ENCODE measurements at regions not wholly inside any gene's neighbourhood (a gene's known extent, or its start where the extent isn't known, plus 50 kb on each side); places are given as distances from the start of the nearest gene placed in this dataset.

- TF ChIP-seq RAD21 (IDR thresholded peaks at IDR 0.05 in 1 of 2, conservative IDR thresholded peaks at IDR 0.05 in 1 of 2; ENCODE audit: low read depth in 2 of 2, low read length in 2 of 2) (no peak), EGR1 (IDR thresholded peaks at IDR 0.05; ENCODE audit: borderline replicate concordance, low read depth, low read length) (no peak), SIX5 (IDR thresholded peaks at IDR 0.05; ENCODE audit: low read depth, low read length) (no peak), ZNF274 (IDR thresholded peaks at IDR 0.05; ENCODE audit: borderline replicate concordance, extremely low read depth, low read length) (no peak), CEBPB (IDR thresholded peaks at IDR 0.05; ENCODE audit: low read depth, low read length) (no peak)
- DNase-seq (ENCODE audit: low read depth in 1 of 2, low spot score in 2 of 2) = no peak
- Histone ChIP-seq H2BK5ac (ENCODE audit: low read depth, low read length) (no peak overlapping the region), H2AK5ac (ENCODE audit: low read depth, low read length) (no peak overlapping the region), H3K79me2 (ENCODE audit: control insufficient read depth in 1 of 2, insufficient read depth in 2 of 2, low read length in 2 of 2) (no peaks in the 10 kb centered on the region), H3K36me3 (ENCODE audit: control insufficient read depth in 2 of 4, insufficient read depth in 4 of 4, low read length in 3 of 4) (no peaks in the 10 kb centered on the region), H2AFZ (ENCODE audit: low read length) (no peak overlapping the region), H3K4me1 (replicated peaks in 1 of 4; ENCODE audit: control insufficient read depth in 3 of 4, insufficient read depth in 4 of 4, low read length in 3 of 4) (peaks cover 0 to 9% (median 3%) of the 10 kb centered on the region in 4 experiments; a peak in 2 of 7 replicates), H2BK20ac (ENCODE audit: low read length) (no peak overlapping the region), H2BK120ac (replicated peaks; ENCODE audit: low read depth, low read length) (no peak overlapping the region), H2BK12ac (ENCODE audit: low read depth, low read length) (no peak overlapping the region), H3K4ac (replicated peaks; ENCODE audit: insufficient read length, low read depth, low read length) (no peak overlapping the region), H4K8ac (ENCODE audit: extremely low read depth, insufficient read depth, low read length) (no peak overlapping the region), H3K14ac (ENCODE audit: insufficient read length) (no peak overlapping the region), H3K4me3 (ENCODE audit: extremely low read depth in 1 of 4, insufficient read depth in 2 of 4, low read depth in 3 of 4, low read length in 4 of 4) (no peak overlapping the region), H4K20me1 (replicated peaks in 1 of 2; ENCODE audit: control insufficient read depth in 1 of 2, insufficient read depth in 2 of 2, low read length in 2 of 2) (no peaks in the 10 kb centered on the region), H4K5ac (ENCODE audit: insufficient read length, low read depth, low read length) (no peak overlapping the region), H3K9ac (replicated peaks in 1 of 4; ENCODE audit: extremely low read depth in 1 of 4, low read depth in 3 of 4, low read length in 3 of 4) (no peak overlapping the region), H4K91ac (replicated peaks; ENCODE audit: insufficient read length, low read length) (no peak overlapping the region), H3K27me3 (replicated peaks in 1 of 4; ENCODE audit: control insufficient read depth in 3 of 4, extremely low read depth in 1 of 4, insufficient read depth in 3 of 4, low read length in 3 of 4) (no peaks in the 10 kb centered on the region), H2BK15ac (ENCODE audit: low read length) (no peak overlapping the region), H3K23me2 (ENCODE audit: low read depth, low read length) (no peaks in the 10 kb centered on the region), H3K9me3 (ENCODE audit: insufficient read depth in 2 of 2, low read depth in 1 of 2, low read length in 1 of 2) (no peaks in the 10 kb centered on the region), H3K4me2 (ENCODE audit: insufficient read depth in 1 of 2, low read depth in 2 of 2, low read length in 2 of 2) (no peak overlapping the region), H3K23ac (ENCODE audit: insufficient read length) (no peak overlapping the region), H3K79me1 (ENCODE audit: low read depth, low read length) (no peaks in the 10 kb centered on the region), H3K18ac (ENCODE audit: extremely low read depth, low read length) (no peak overlapping the region), H3K56ac (replicated peaks; ENCODE audit: insufficient read length, low read depth, low read length) (no peak overlapping the region), H3K27ac (ENCODE audit: low read depth, low read length) (no peak overlapping the region)
- WGBS, 2 experiments (ENCODE audit: extremely low coverage in 1 of 2, insufficient coverage in 1 of 2, insufficient read length in 1 of 2, insufficient replicate concordance in 2 of 2, low coverage in 1 of 2, low lambda C conversion rate in 2 of 2, missing lambda C conversion rate in 1 of 2) = 83% methylated on average over 5 of the region's 5 CpGs; no CpG with 5 or more reads in 1 of the 2 experiments
- CTCF ChIA-PET (ENCODE audit: partially characterized antibody) = interaction anchor here (0.6 to 1.2 kb wide), 2 partner anchors 8 to 1599 kb away, joined by 3 to 4 read pairs; no protein-coding TSS in a partner anchor
- POLR2A ChIA-PET (ENCODE audit: partially characterized antibody) = no interaction called here
- no peak for FAIRE-seq
These were observed 726.6 kb upstream of the FANCL start for GRCh38 chr2:58967736-58968135.
